ENCODE measurements at regions not wholly inside any gene's neighbourhood (a gene's known extent, or its start where the extent isn't known, plus 50 kb on each side); places are given as distances from the start of the nearest gene placed in this dataset.

DNA sequence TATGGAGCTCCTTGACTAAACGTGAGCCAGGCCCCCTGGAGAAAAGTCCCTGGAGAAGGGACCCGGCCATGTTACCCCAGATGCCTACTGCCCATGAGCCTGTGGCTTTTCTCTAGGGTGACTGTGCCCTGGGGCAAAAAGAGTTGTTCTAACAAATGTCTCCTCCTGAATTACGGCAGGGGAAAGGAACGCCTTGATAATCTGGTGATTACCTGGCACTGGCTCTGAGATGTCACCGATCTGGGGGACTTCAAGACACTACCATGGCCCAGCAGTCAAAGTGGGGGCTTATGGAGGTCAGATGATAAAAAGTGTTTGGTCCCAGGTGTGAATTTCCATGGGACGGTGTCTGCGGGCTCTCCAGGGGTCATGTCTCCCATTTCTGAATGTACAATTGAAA lies 140.7 kb downstream of the KLF13 start:
- H3K4me2 ChIP-seq = no peak overlapping the region
- no peak for DNase-seq (ENCODE audit: low spot score)
- no peaks in the 10 kb centered on the region for H3K36me3 ChIP-seq (replicated peaks; ENCODE audit: insufficient read depth, low read depth)
- no peaks in the 10 kb centered on the region for H4K20me1 ChIP-seq (ENCODE audit: insufficient read depth, poor library complexity, severe bottlenecking)
- no peaks in the 10 kb centered on the region for H3K79me2 ChIP-seq
- TF ChIP-seq, protein P1, sequence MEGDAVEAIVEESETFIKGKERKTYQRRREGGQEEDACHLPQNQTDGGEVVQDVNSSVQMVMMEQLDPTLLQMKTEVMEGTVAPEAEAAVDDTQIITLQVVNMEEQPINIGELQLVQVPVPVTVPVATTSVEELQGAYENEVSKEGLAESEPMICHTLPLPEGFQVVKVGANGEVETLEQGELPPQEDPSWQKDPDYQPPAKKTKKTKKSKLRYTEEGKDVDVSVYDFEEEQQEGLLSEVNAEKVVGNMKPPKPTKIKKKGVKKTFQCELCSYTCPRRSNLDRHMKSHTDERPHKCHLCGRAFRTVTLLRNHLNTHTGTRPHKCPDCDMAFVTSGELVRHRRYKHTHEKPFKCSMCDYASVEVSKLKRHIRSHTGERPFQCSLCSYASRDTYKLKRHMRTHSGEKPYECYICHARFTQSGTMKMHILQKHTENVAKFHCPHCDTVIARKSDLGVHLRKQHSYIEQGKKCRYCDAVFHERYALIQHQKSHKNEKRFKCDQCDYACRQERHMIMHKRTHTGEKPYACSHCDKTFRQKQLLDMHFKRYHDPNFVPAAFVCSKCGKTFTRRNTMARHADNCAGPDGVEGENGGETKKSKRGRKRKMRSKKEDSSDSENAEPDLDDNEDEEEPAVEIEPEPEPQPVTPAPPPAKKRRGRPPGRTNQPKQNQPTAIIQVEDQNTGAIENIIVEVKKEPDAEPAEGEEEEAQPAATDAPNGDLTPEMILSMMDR (IDR thresholded peaks at IDR 0.05; ENCODE audit: poor library complexity) = no peak
- TF ChIP-seq EZH2phosphoT487 (IDR thresholded peaks at IDR 0.05; ENCODE audit: low read depth, severe bottlenecking, unreplicated experiment) (no peak), EZH2 (IDR thresholded peaks at IDR 0.05; ENCODE audit: borderline replicate concordance) (no peak)
- H3K9me3 ChIP-seq (ENCODE audit: low read depth) = no peaks in the 10 kb centered on the region
- 81% methylated on average over 7 of the region's 7 CpGs for WGBS (ENCODE audit: low lambda C conversion rate, missing lambda C conversion rate)
- H3K4me1 ChIP-seq (ENCODE audit: insufficient read depth) = no peaks in the 10 kb centered on the region
- H3K9me2 ChIP-seq (replicated peaks; ENCODE audit: insufficient read depth) = no peaks in the 10 kb centered on the region
- H3K27ac ChIP-seq = no peak overlapping the region
- no peak overlapping the region for H3K4me3 ChIP-seq
- H2AFZ ChIP-seq = no peak overlapping the region
- no peaks in the 10 kb centered on the region for H3K27me3 ChIP-seq

DNA sequence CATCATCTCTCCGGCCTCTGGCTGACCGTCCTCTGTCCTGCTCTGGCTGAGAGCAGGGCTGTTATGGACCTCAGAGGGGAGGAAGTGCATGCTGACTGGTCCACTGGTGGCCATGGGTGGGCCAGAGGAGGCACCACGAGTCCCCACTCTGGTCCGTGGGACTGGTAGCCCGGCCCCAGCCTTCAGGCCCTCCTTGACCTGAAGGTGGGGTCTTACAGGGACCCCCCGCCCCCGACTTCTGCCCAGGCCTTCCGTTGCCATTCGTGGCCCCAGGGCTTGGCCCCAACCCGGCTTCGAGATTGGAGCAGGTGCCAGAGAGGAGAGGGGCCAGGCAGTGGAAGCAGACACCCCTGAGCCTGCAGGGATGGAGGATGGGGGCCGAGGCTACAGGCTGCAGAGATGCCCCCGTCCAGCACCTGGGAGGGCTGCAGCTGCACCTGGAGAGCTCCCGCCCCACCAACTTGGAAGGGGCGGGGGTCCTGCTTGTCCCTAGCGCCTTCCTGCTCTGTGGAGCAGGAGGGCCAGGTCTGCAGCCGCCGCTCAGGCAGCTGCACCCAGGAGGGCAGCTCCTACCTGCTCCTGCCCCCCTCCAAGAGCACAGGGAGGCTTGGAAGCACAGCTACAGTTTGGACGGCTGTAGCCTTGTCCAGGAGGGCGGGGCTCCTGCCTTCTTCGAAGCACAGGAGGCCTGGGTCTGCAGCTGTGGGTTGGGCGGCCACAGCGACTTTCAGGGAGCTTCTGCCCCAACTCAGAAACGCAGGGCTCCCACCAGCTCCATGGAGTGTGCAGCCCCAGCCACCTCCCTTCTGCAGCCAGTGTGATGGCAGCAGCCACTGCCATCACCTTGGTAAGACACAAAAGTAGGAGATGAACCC lies 142.5 kb downstream of the KLF13 start:
- no peak for DNase-seq (ENCODE audit: low spot score)
- H2AFZ ChIP-seq = no peak overlapping the region

DNA sequence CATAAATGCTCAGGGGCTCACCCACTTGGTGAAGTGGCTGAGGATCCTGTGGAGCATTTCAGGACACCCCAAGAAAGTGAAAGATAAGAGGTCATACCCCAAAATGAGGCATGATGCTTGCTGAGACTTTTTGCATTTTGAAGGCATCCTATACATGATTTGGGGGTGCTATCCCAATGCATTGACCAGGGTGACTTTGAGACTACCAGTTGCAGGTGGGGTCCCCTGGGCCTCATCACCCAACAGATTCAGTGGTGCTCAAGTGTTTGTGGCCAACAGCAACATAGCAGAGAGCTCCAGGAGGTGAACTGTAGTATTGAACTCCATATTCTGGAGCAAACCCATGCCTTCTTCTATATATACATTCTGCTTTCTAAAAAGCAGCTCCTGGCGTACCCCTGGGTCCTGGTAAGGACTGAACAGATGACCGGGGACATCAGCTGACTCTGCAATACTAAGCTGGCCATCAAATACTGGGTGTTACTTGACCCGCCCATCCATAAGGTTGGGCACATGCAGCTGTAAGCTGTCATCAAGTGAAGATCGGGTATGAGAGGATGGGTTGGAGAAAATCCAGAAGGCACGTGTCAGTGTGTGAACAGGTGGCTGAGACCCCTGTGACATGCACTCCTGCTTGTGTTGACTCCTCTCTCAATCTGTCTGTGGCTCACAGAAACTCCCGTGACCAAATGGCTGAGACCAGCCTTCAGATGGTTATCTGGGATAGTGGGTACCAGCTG lies 143.3 kb downstream of the KLF13 start:
- WGBS (ENCODE audit: low lambda C conversion rate, missing lambda C conversion rate) = 90% methylated on average over 6 of the region's 6 CpGs
- DNase-seq (ENCODE audit: low spot score) = no peak

More for the DNA sequence above, 142.5 kb downstream of the KLF13 start:
- H3K4me3 ChIP-seq = no peak overlapping the region
- H3K79me2 ChIP-seq = no peaks in the 10 kb centered on the region
- H3K4me2 ChIP-seq = no peak overlapping the region
- no peaks in the 10 kb centered on the region for H4K20me1 ChIP-seq (ENCODE audit: insufficient read depth, poor library complexity, severe bottlenecking)
- no peaks in the 10 kb centered on the region for H3K9me3 ChIP-seq (ENCODE audit: low read depth)
- no peaks in the 10 kb centered on the region for H3K36me3 ChIP-seq (replicated peaks; ENCODE audit: insufficient read depth, low read depth)
- no peak for TF ChIP-seq EZH2phosphoT487 (IDR thresholded peaks at IDR 0.05; ENCODE audit: low read depth, severe bottlenecking, unreplicated experiment)
- no peak for TF ChIP-seq EZH2 (IDR thresholded peaks at IDR 0.05; ENCODE audit: borderline replicate concordance)
- TF ChIP-seq, protein P1 (IDR thresholded peaks at IDR 0.05; ENCODE audit: poor library complexity) = no peak
- no peaks in the 10 kb centered on the region for H3K4me1 ChIP-seq (ENCODE audit: insufficient read depth)
- 88% methylated on average over 20 of the region's 24 CpGs for WGBS (ENCODE audit: low lambda C conversion rate, missing lambda C conversion rate)
- no peaks in the 10 kb centered on the region for H3K27me3 ChIP-seq
- no peaks in the 10 kb centered on the region for H3K9me2 ChIP-seq (replicated peaks; ENCODE audit: insufficient read depth)
- H3K27ac ChIP-seq = no peak overlapping the region

More for the DNA sequence above, 143.3 kb downstream of the KLF13 start:
- Histone ChIP-seq H3K4me3 (no peak overlapping the region), H2AFZ (no peak overlapping the region), H4K20me1 (ENCODE audit: insufficient read depth, poor library complexity, severe bottlenecking) (no peaks in the 10 kb centered on the region), H3K79me2 (no peaks in the 10 kb centered on the region), H3K4me1 (ENCODE audit: insufficient read depth) (no peaks in the 10 kb centered on the region), H3K9me3 (ENCODE audit: low read depth) (no peaks in the 10 kb centered on the region), H3K4me2 (no peak overlapping the region), H3K27ac (no peak overlapping the region), H3K9me2 (replicated peaks; ENCODE audit: insufficient read depth) (no peaks in the 10 kb centered on the region), H3K27me3 (no peaks in the 10 kb centered on the region), H3K36me3 (replicated peaks; ENCODE audit: insufficient read depth, low read depth) (no peaks in the 10 kb centered on the region)
- TF ChIP-seq, protein P1 (IDR thresholded peaks at IDR 0.05; ENCODE audit: poor library complexity) = no peak
- no peak for TF ChIP-seq EZH2 (IDR thresholded peaks at IDR 0.05; ENCODE audit: borderline replicate concordance)
- no peak for TF ChIP-seq EZH2phosphoT487 (IDR thresholded peaks at IDR 0.05; ENCODE audit: low read depth, severe bottlenecking, unreplicated experiment)

Data from hepatocyte (in vitro differentiated cells).